Osteoblast (primary cell): ENCODE measurements at regions not wholly inside any gene's neighbourhood (a gene's known extent, or its start where the extent isn't known, plus 50 kb on each side); places are given as distances from the start of the nearest gene placed in this dataset.

Experiments used
- DNase-seq: peaks from one replicate; pipeline ENCODE4 v3.0.0; 2011; ENCODE audit warnings: low spot score, mixed read lengths; ENCODE audit not compliant: insufficient read length; ENCODE audit errors: missing footprints
- H2AFZ ChIP-seq: 2 replicates; pipeline ENCODE4 v1.6.0; 2011; ENCODE audit warnings: mild to moderate bottlenecking, low read length
- H3K27ac ChIP-seq: 2 replicates; pipeline ENCODE4 v1.5.1; 2011; ENCODE audit warnings: mild to moderate bottlenecking, low read depth, low read length, moderate library complexity
- H3K27me3 ChIP-seq: 2 replicates; pipeline ENCODE4 v1.6.0; 2012; ENCODE audit warnings: mild to moderate bottlenecking, control low read depth, inconsistent platforms, low read length, moderate library complexity; ENCODE audit not compliant: insufficient read depth
- H3K36me3 ChIP-seq: 2 replicates; pipeline ENCODE4 v1.5.1; 2011; ENCODE audit warnings: mild to moderate bottlenecking, low read length, control low read depth, moderate library complexity; ENCODE audit not compliant: insufficient read depth
- H3K4me1 ChIP-seq: 2 replicates; pipeline ENCODE4 v1.5.1; 2011; ENCODE audit warnings: mild to moderate bottlenecking, low read length, control low read depth, moderate library complexity; ENCODE audit not compliant: insufficient read depth
- H3K4me2 ChIP-seq: 2 replicates; pipeline ENCODE4 v1.6.0; 2011; ENCODE audit warnings: mild to moderate bottlenecking, low read length; ENCODE audit not compliant: insufficient read depth
- H3K4me3 ChIP-seq: fragments of 200-600 bp; sonication (generic); 3 replicates; pipeline ENCODE4 v1.5.1; 2012; ENCODE audit warnings: mild to moderate bottlenecking, low read length, inconsistent platforms; ENCODE audit not compliant: insufficient read depth
- H3K79me2 ChIP-seq: 2 replicates; pipeline ENCODE4 v1.6.0; 2012; ENCODE audit warnings: mild to moderate bottlenecking, low read length, control low read depth, inconsistent platforms; ENCODE audit not compliant: insufficient read depth
- H3K9me3 ChIP-seq: 2 replicates; pipeline ENCODE4 v1.5.1; 2011; ENCODE audit warnings: low read depth, low read length, control low read depth
- H4K20me1 ChIP-seq: 2 replicates; pipeline ENCODE4 v1.6.0; 2012; ENCODE audit warnings: mild to moderate bottlenecking, low read length, control low read depth; ENCODE audit not compliant: insufficient read depth
- CTCF ChIP-seq: IDR thresholded peaks from 2 replicates; pipeline ENCODE4 v1.5.1; 2011; ENCODE audit warnings: mild to moderate bottlenecking, low read depth, low read length, moderate library complexity; ENCODE audit errors: extremely low read depth

- no peaks in the 10 kb centered on the region for H4K20me1 ChIP-seq
- no peak overlapping the region for H3K27ac ChIP-seq
- H3K9me3 ChIP-seq: peaks cover 5% of the 10 kb centered on the region
- DNase-seq: no peak
- H3K79me2 ChIP-seq: no peaks in the 10 kb centered on the region
- no peak overlapping the region for H3K4me3 ChIP-seq
- no peak overlapping the region for H2AFZ ChIP-seq
- no peak overlapping the region for H3K4me2 ChIP-seq
- no peak for TF ChIP-seq CTCF
- H3K27me3 ChIP-seq: no peaks in the 10 kb centered on the region
- H3K4me1 ChIP-seq: peaks cover 3% of the 10 kb centered on the region
- H3K36me3 ChIP-seq: peaks cover 4% of the 10 kb centered on the region
Measured at GRCh38 chr12:46503637-46504175, 131.1 kb upstream of the SLC38A2 start.

- Histone ChIP-seq H4K20me1 (no peaks in the 10 kb centered on the region), H2AFZ (no peak overlapping the region), H3K4me1 (peaks cover 7% of the 10 kb centered on the region), H3K4me3 (no peak overlapping the region), H3K79me2 (no peaks in the 10 kb centered on the region), H3K27me3 (no peaks in the 10 kb centered on the region), H3K27ac (no peak overlapping the region), H3K36me3 (peaks cover under 1% of the 10 kb centered on the region), H3K4me2 (no peak overlapping the region), H3K9me3 (peaks cover 1% of the 10 kb centered on the region)
- no peak for DNase-seq
- TF ChIP-seq CTCF: no peak
Measured at GRCh38 chr12:46500673-46501072, 128.1 kb upstream of the SLC38A2 start.

GRCh38 chr12:46499901-46500300, 127.3 kb upstream of the SLC38A2 start:
- no peaks in the 10 kb centered on the region for H4K20me1 ChIP-seq
- no peak for TF ChIP-seq CTCF
- no peak overlapping the region for H3K4me2 ChIP-seq

GRCh38 chr12:46499226-46499625, 126.7 kb upstream of the SLC38A2 start:
- H3K4me1 ChIP-seq: peaks cover 13% of the 10 kb centered on the region
- H3K27me3 ChIP-seq: no peaks in the 10 kb centered on the region
- no peaks in the 10 kb centered on the region for H3K9me3 ChIP-seq
- H4K20me1 ChIP-seq: no peaks in the 10 kb centered on the region
- H3K4me3 ChIP-seq: no peak overlapping the region
- no peak for TF ChIP-seq CTCF
- no peak for DNase-seq
- no peak overlapping the region for H2AFZ ChIP-seq
- H3K79me2 ChIP-seq: no peaks in the 10 kb centered on the region
- no peak overlapping the region for H3K4me2 ChIP-seq
- H3K36me3 ChIP-seq: no peaks in the 10 kb centered on the region
- no peak overlapping the region for H3K27ac ChIP-seq

More at GRCh38 chr12:46499901-46500300, 127.3 kb upstream of the SLC38A2 start:
- H3K4me3 ChIP-seq: no peak overlapping the region
- H3K9me3 ChIP-seq: no peaks in the 10 kb centered on the region
- no peak for DNase-seq
- no peak overlapping the region for H2AFZ ChIP-seq
- no peaks in the 10 kb centered on the region for H3K36me3 ChIP-seq
- H3K27ac ChIP-seq: no peak overlapping the region
- H3K4me1 ChIP-seq: peaks cover 8% of the 10 kb centered on the region
- no peaks in the 10 kb centered on the region for H3K79me2 ChIP-seq
- no peaks in the 10 kb centered on the region for H3K27me3 ChIP-seq
